ENCODE measurements at regions not wholly inside any gene's neighbourhood (a gene's known extent, or its start where the extent isn't known, plus 50 kb on each side); places are given as distances from the start of the nearest gene placed in this dataset.

- no peak for DNase-seq (ENCODE audit: low spot score)
- H3K27me3 Mint-ChIP-seq (ENCODE audit: low read depth) = no peaks in the 10 kb centered on the region
- no peaks in the 10 kb centered on the region for H3K36me3 Mint-ChIP-seq (ENCODE audit: low read depth)
- no peak overlapping the region for H3K27ac Mint-ChIP-seq
- H3K4me1 Mint-ChIP-seq (ENCODE audit: low read depth) = no peaks in the 10 kb centered on the region
- H3K4me3 Mint-ChIP-seq = no peak overlapping the region
- no peaks in the 10 kb centered on the region for H3K9me3 Mint-ChIP-seq
These were observed 919.6 kb upstream of the MAP3K7 start for GRCh38 chr6:91506509-91506908.

GRCh38 chr6:91505199-91505598, 918.3 kb upstream of the MAP3K7 start:
- Mint-ChIP-seq H3K27me3 (ENCODE audit: low read depth) (no peaks in the 10 kb centered on the region), H3K4me1 (ENCODE audit: low read depth) (no peaks in the 10 kb centered on the region), H3K4me3 (no peak overlapping the region), H3K27ac (no peak overlapping the region), H3K36me3 (ENCODE audit: low read depth) (no peaks in the 10 kb centered on the region), H3K9me3 (no peaks in the 10 kb centered on the region)
- no peak for DNase-seq (ENCODE audit: low spot score)

GRCh38 chr6:91501930-91502329, 915.1 kb upstream of the MAP3K7 start:
- Mint-ChIP-seq H3K9me3 (no peaks in the 10 kb centered on the region), H3K4me1 (ENCODE audit: low read depth) (no peaks in the 10 kb centered on the region), H3K36me3 (ENCODE audit: low read depth) (no peaks in the 10 kb centered on the region), H3K27ac (no peak overlapping the region), H3K27me3 (ENCODE audit: low read depth) (no peaks in the 10 kb centered on the region), H3K4me3 (no peak overlapping the region)
- DNase-seq (ENCODE audit: low spot score) = no peak

DNA sequence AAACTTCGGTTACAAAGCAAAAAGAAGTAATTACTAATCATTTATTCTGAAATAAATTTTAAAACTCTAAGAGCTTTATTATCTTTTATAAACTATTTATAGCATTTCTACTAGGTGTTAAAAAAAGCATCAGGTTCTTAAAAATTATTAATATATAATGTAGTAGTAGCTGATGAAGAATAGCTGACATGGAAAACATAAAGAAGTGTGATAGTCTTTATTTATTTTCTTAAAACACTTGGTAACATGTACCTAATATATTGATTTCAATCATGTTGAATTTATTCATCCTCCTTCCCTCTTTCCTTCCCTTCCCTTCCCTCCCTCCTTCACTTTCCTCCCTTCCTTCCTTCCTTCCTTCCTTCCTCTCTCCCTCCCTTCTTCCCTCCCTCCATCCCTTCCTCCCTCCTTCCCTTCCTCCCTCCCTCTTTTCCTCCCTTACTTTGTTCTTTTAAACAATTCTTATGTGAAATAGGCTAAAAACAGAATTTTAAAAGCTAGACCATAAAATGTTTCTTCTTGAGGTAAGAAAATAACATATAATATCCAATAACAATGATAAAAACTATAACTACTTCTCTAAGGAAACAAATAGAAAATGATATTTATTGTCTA, 913.9 kb upstream of the MAP3K7 start:
- Mint-ChIP-seq H3K4me3 (no peak overlapping the region), H3K36me3 (ENCODE audit: low read depth) (no peaks in the 10 kb centered on the region), H3K4me1 (ENCODE audit: low read depth) (no peaks in the 10 kb centered on the region), H3K9me3 (no peaks in the 10 kb centered on the region), H3K27ac (no peak overlapping the region), H3K27me3 (ENCODE audit: low read depth) (no peaks in the 10 kb centered on the region)
- no peak for DNase-seq (ENCODE audit: low spot score)

DNA sequence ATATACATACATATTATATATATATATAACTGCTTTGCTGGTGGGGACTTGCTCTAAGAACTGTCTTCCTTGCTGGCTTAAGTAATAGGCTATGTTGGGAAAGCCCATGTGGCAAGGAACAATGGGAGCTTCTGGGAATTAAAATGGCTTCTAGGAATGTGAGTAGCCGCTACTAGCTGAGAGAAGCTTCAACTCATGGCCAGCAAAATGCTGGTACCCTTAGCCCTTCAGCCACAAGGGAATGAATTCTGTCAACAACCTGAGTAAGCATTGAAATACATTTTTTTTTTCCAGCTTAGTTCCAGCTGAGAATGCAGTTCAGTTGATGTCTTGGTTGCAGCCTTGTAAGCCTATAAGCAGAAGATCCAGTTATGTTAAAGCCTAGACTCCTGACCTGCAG, 911.7 kb upstream of the MAP3K7 start:
- Mint-ChIP-seq H3K4me3 (no peak overlapping the region), H3K36me3 (ENCODE audit: low read depth) (no peaks in the 10 kb centered on the region), H3K27ac (no peak overlapping the region), H3K27me3 (ENCODE audit: low read depth) (no peaks in the 10 kb centered on the region), H3K4me1 (ENCODE audit: low read depth) (no peaks in the 10 kb centered on the region), H3K9me3 (no peaks in the 10 kb centered on the region)
- no peak for DNase-seq (ENCODE audit: low spot score)

- H3K36me3 Mint-ChIP-seq (ENCODE audit: low read depth) = no peaks in the 10 kb centered on the region
- H3K27ac Mint-ChIP-seq = no peak overlapping the region
- no peaks in the 10 kb centered on the region for H3K4me1 Mint-ChIP-seq (ENCODE audit: low read depth)
- no peak for DNase-seq (ENCODE audit: low spot score)
- H3K27me3 Mint-ChIP-seq (ENCODE audit: low read depth) = no peaks in the 10 kb centered on the region
- H3K9me3 Mint-ChIP-seq = no peaks in the 10 kb centered on the region
- H3K4me3 Mint-ChIP-seq = no peak overlapping the region
These were observed 910.9 kb upstream of the MAP3K7 start for GRCh38 chr6:91497770-91498169.

DNA sequence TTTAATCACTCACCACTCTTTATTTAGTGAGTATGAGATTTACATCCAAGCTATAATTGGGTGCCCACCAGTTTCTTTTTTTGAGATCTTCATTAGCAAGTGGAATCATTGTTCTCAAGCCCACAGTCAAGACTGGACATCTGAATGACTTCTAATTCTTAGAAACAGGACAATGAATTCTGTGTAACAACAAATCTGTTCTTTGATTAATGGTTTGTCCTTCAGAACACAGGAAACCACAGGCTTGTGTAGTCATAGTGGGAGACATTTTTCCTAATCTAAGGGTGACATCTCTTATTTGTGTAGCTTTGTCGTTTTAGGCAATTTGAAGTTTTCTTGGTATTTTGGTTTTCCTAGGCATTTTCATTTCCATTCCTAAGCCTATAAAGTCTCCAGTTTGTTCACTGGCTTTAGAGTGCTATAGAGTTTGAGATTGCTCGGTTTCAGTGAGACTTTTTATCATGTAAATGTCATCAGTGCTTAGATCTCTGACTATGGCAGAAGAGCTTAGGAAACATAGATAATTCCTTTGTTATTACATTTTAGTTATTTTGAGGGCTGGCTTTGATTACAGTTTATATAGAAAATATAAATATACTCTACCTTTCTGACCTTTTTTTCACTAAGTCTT, 903.9 kb upstream of the MAP3K7 start:
- DNase-seq (ENCODE audit: low spot score) = no peak
- H3K36me3 Mint-ChIP-seq (ENCODE audit: low read depth) = no peaks in the 10 kb centered on the region
- no peak overlapping the region for H3K27ac Mint-ChIP-seq
- H3K4me1 Mint-ChIP-seq (ENCODE audit: low read depth) = no peaks in the 10 kb centered on the region
- H3K9me3 Mint-ChIP-seq = no peaks in the 10 kb centered on the region
- no peak overlapping the region for H3K4me3 Mint-ChIP-seq
- no peaks in the 10 kb centered on the region for H3K27me3 Mint-ChIP-seq (ENCODE audit: low read depth)

GRCh38 chr6:91487696-91488392, 901.0 kb upstream of the MAP3K7 start:
- Mint-ChIP-seq H3K9me3 (no peaks in the 10 kb centered on the region), H3K27me3 (ENCODE audit: low read depth) (no peaks in the 10 kb centered on the region), H3K36me3 (ENCODE audit: low read depth) (no peaks in the 10 kb centered on the region), H3K4me3 (no peak overlapping the region), H3K4me1 (ENCODE audit: low read depth) (no peaks in the 10 kb centered on the region), H3K27ac (no peak overlapping the region)
- DNase-seq (ENCODE audit: low spot score) = no peak

GRCh38 chr6:91486200-91486599, 899.3 kb upstream of the MAP3K7 start:
- H3K36me3 Mint-ChIP-seq (ENCODE audit: low read depth) = no peaks in the 10 kb centered on the region
- no peak overlapping the region for H3K4me3 Mint-ChIP-seq
- no peak overlapping the region for H3K27ac Mint-ChIP-seq
- no peak for DNase-seq (ENCODE audit: low spot score)
- no peaks in the 10 kb centered on the region for H3K9me3 Mint-ChIP-seq
- no peaks in the 10 kb centered on the region for H3K27me3 Mint-ChIP-seq (ENCODE audit: low read depth)
- H3K4me1 Mint-ChIP-seq (ENCODE audit: low read depth) = no peaks in the 10 kb centered on the region

DNA sequence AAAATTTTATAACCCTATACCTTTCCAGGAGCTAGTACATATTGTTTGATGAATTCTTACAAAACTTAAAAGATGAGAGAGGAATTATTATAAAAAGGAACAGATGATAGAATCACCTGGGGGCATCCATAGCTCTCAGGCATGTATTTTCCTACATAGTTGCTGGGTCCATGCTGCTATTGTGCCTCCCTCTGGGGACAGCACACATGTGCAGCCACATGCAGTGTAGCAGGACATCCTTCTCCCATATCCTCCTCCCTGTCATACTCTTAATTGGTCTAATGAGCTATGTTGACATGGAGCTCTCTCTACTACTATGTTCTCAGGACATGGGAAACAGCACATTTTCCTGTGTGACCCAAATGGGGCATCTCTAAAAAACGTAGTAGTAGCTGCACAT, 898.2 kb upstream of the MAP3K7 start:
- Mint-ChIP-seq H3K4me3 (no peak overlapping the region), H3K9me3 (no peaks in the 10 kb centered on the region)
- no peak for DNase-seq (ENCODE audit: low spot score)

DNA sequence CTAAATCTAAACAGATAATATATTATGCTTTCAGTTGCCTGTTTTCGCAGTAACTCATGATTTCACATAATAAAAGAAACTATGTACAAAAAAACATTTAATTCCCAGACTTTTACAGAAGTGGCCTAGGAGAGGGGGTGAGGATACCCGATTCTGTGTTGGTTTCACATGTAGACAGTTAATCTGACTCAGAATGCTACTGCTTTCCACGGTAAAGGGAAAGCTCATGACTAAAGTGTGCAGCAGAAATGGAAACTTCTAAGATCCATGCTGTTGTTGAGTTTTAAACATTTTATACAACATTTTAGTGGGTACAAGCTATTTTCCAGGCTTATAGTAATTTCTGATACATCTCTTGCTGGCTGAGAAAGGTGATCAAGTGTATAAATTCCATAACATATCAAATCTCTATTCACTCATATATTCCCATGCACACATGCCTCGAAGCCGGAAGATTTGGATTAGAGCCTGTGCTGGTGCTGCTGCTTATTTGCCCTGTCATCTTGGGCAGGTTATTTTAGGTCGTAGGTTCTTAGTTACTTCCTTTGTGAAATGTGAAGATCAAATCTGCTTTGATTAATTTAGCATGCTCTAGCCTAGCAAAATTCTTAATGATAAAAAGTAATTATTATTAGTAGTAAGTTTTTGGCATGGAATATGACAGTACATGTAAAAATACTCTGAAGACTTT, 896.7 kb upstream of the MAP3K7 start:
- Mint-ChIP-seq H3K4me3 (no peak overlapping the region), H3K9me3 (no peaks in the 10 kb centered on the region), H3K27me3 (ENCODE audit: low read depth) (no peaks in the 10 kb centered on the region), H3K27ac (no peak overlapping the region), H3K36me3 (ENCODE audit: low read depth) (no peaks in the 10 kb centered on the region), H3K4me1 (ENCODE audit: low read depth) (no peaks in the 10 kb centered on the region)
- DNase-seq (ENCODE audit: low spot score) = no peak

More for the DNA sequence above, 898.2 kb upstream of the MAP3K7 start:
- H3K4me1 Mint-ChIP-seq (ENCODE audit: low read depth) = no peaks in the 10 kb centered on the region
- H3K36me3 Mint-ChIP-seq (ENCODE audit: low read depth) = no peaks in the 10 kb centered on the region
- no peak overlapping the region for H3K27ac Mint-ChIP-seq
- H3K27me3 Mint-ChIP-seq (ENCODE audit: low read depth) = no peaks in the 10 kb centered on the region

GRCh38 chr6:91482498-91482897, 895.6 kb upstream of the MAP3K7 start:
- Mint-ChIP-seq H3K27me3 (ENCODE audit: low read depth) (no peaks in the 10 kb centered on the region), H3K9me3 (no peaks in the 10 kb centered on the region), H3K27ac (no peak overlapping the region), H3K36me3 (ENCODE audit: low read depth) (no peaks in the 10 kb centered on the region), H3K4me1 (ENCODE audit: low read depth) (no peaks in the 10 kb centered on the region), H3K4me3 (no peak overlapping the region)
- no peak for DNase-seq (ENCODE audit: low spot score)

- Mint-ChIP-seq H3K9me3 (no peaks in the 10 kb centered on the region), H3K27ac (no peak overlapping the region)
These were observed 893.5 kb upstream of the MAP3K7 start for GRCh38 chr6:91480402-91480801.

GRCh38 chr6:91477688-91478087, 890.8 kb upstream of the MAP3K7 start:
- Mint-ChIP-seq H3K4me1 (ENCODE audit: low read depth) (no peaks in the 10 kb centered on the region), H3K36me3 (ENCODE audit: low read depth) (no peaks in the 10 kb centered on the region), H3K4me3 (no peak overlapping the region), H3K27ac (no peak overlapping the region), H3K9me3 (no peaks in the 10 kb centered on the region), H3K27me3 (ENCODE audit: low read depth) (no peaks in the 10 kb centered on the region)
- no peak for DNase-seq (ENCODE audit: low spot score)

More at GRCh38 chr6:91480402-91480801, 893.5 kb upstream of the MAP3K7 start:
- no peak overlapping the region for H3K4me3 Mint-ChIP-seq
- no peaks in the 10 kb centered on the region for H3K36me3 Mint-ChIP-seq (ENCODE audit: low read depth)
- H3K27me3 Mint-ChIP-seq (ENCODE audit: low read depth) = no peaks in the 10 kb centered on the region
- H3K4me1 Mint-ChIP-seq (ENCODE audit: low read depth) = no peaks in the 10 kb centered on the region
- no peak for DNase-seq (ENCODE audit: low spot score)
